ENCODE measurements at regions not wholly inside any gene's neighbourhood (a gene's known extent, or its start where the extent isn't known, plus 50 kb on each side); places are given as distances from the start of the nearest gene placed in this dataset.

DNA sequence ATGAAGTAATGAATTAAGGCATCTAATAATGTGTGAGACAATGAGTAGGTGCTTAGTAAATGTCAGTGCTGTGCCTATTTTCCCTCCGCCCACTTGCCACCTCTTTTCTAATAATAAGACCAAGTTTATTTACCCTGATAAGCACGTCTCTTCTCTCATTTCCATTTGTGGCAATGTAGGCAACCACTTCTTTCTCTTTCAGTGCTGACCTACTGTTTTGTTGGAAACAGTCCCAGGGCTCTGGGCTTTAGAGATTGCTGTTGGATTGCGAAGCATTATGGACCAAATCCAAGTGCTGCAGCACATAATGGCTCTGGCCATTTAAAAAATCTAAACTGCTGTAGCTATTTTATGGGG lies 141.3 kb upstream of the PLEKHG7 start:
- no peak for TF ChIP-seq ZNF8 (CRISPR knock-in tag; IDR thresholded peaks at IDR 0.05)
- no peak for TF ChIP-seq TOX (CRISPR knock-in tag; IDR thresholded peaks at IDR 0.05; ENCODE audit: borderline replicate concordance)
- TF ChIP-seq, protein P1, sequence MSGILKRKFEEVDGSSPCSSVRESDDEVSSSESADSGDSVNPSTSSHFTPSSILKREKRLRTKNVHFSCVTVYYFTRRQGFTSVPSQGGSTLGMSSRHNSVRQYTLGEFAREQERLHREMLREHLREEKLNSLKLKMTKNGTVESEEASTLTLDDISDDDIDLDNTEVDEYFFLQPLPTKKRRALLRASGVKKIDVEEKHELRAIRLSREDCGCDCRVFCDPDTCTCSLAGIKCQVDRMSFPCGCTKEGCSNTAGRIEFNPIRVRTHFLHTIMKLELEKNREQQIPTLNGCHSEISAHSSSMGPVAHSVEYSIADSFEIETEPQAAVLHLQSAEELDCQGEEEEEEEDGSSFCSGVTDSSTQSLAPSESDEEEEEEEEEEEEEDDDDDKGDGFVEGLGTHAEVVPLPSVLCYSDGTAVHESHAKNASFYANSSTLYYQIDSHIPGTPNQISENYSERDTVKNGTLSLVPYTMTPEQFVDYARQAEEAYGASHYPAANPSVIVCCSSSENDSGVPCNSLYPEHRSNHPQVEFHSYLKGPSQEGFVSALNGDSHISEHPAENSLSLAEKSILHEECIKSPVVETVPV (CRISPR knock-in tag; IDR thresholded peaks at IDR 0.05): no peak
- no peak for TF ChIP-seq RARB (CRISPR knock-in tag; IDR thresholded peaks at IDR 0.05)
- TF ChIP-seq, protein P2, sequence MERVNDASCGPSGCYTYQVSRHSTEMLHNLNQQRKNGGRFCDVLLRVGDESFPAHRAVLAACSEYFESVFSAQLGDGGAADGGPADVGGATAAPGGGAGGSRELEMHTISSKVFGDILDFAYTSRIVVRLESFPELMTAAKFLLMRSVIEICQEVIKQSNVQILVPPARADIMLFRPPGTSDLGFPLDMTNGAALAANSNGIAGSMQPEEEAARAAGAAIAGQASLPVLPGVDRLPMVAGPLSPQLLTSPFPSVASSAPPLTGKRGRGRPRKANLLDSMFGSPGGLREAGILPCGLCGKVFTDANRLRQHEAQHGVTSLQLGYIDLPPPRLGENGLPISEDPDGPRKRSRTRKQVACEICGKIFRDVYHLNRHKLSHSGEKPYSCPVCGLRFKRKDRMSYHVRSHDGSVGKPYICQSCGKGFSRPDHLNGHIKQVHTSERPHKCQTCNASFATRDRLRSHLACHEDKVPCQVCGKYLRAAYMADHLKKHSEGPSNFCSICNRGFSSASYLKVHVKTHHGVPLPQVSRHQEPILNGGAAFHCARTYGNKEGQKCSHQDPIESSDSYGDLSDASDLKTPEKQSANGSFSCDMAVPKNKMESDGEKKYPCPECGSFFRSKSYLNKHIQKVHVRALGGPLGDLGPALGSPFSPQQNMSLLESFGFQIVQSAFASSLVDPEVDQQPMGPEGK (CRISPR knock-in tag; IDR thresholded peaks at IDR 0.05; ENCODE audit: borderline replicate concordance): no peak
- no peak for TF ChIP-seq BACH2 (CRISPR knock-in tag; IDR thresholded peaks at IDR 0.05; ENCODE audit: borderline replicate concordance)
- no peak for TF ChIP-seq ZNF565 (CRISPR knock-in tag; conservative IDR thresholded peaks at IDR 0.05; ENCODE audit: low read depth)
- no peak for TF ChIP-seq ZFP3 (CRISPR knock-in tag; IDR thresholded peaks at IDR 0.05)
- no peak for TF ChIP-seq ZC3H10 (CRISPR knock-in tag; IDR thresholded peaks at IDR 0.05)
- no peak for TF ChIP-seq ZNF70 (CRISPR knock-in tag; IDR thresholded peaks at IDR 0.05)
- TF ChIP-seq PPARA (CRISPR knock-in tag; IDR thresholded peaks at IDR 0.05; ENCODE audit: borderline replicate concordance): no peak
- no peak for TF ChIP-seq ESRRG (CRISPR knock-in tag; IDR thresholded peaks at IDR 0.05)
- no peak for TF ChIP-seq OSR1 (CRISPR knock-in tag; IDR thresholded peaks at IDR 0.05)

Data from SK-N-SH treated with all-trans-retinoic acid at 6 μM for 48 hours (cell line).